TTC549 (cell line): ENCODE measurements at regions not wholly inside any gene's neighbourhood (a gene's known extent, or its start where the extent isn't known, plus 50 kb on each side); places are given as distances from the start of the nearest gene placed in this dataset.
"Not testable (repeated sequence)": the region's sequence is repeated elsewhere in the genome, so short reads cannot be mapped to it uniquely, and the experiment has no call there.

Experiments used
- FAIRE-seq: peaks from 2 replicates; lab custom pipeline; 2012; peaks lifted over from hg19 to GRCh38; lab: Jason Lieb, UNC

DNA sequence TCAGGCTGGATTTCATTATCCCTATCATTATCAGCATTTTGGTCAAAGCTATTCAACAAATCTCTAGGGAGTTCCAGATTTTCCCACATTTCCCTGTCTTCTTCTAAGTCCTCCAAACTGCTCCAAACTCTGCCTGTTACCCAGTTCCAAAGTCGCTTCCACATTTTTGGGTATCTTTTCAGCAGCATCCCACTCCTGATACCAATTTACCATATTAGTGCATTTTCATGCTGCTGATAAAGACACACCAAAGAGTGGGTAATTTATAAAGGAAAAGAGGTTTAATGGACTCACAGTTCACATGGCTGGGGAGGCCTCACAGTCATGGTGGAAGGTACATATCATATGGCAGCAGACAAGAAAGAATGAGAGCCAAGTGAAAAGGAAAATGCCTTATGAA, 132.8 kb upstream of the SLC7A11 start:
- FAIRE-seq, result no peak

GRCh38 chr4:138367942-138368341, 125.8 kb upstream of the SLC7A11 start:
- no peak for FAIRE-seq

GRCh38 chr4:138352446-138352845, 110.3 kb upstream of the SLC7A11 start:
- FAIRE-seq, result not testable (repeated sequence)

GRCh38 chr4:138348055-138348454, 105.9 kb upstream of the SLC7A11 start:
- FAIRE-seq, result no peak

- FAIRE-seq, result no peak
Observed at GRCh38 chr4:138347561-138347960, 105.4 kb upstream of the SLC7A11 start.

- no peak for FAIRE-seq
Observed at GRCh38 chr4:138344851-138345250, 102.7 kb upstream of the SLC7A11 start.

DNA sequence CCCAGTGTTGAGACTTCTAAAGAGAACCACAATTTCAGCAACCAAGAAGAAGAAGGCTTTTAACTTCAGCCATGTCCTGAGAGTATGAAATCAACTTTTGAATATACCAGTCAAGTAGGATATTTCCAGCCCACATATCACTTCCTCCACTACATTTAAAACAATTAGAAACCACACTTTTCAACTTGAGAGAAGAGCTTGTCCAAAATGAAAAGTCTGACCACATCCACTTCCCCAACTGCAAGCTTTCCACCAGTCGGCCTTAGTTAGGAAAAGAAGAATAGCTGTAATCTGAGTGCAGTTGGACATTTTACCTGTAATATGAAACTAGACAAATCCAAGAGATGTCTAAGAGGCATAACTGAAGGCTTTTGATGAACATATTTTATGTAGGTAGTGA, 101.9 kb upstream of the SLC7A11 start:
- no peak for FAIRE-seq

DNA sequence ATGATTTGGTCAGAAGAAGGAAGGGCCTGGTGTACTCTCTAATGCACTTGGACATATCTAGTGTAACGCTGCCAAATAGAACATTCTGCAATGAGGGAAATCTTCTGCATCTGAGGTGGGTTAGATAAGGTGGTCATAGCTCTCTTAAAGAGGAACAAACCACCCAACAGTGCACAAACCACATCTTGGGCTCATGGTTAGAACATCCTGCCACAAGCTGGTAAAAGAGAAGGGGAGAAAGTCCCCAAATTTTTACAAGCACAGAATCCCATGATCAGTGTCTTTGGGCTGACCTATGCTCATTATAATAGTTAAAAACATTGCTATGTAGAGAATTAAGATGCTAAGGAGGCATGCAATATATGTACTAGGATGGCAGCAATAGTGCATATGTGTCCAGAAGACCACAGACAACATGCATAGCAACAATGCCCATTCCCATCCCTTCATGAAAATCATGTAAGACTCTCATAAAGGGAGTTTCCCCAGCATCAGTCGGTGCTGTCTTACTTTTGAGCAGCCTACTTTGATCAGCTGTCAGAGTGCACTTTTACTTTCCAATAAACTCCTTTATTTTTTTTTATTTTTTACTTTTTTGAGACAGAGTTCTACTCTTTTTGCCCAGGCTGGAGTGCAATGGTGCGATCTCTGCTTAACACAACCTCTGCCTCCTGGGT, 99.7 kb upstream of the SLC7A11 start:
- FAIRE-seq, result no peak

GRCh38 chr4:138338840-138339239, 96.7 kb upstream of the SLC7A11 start:
- no peak for FAIRE-seq

- FAIRE-seq, result not testable (repeated sequence)
Observed at GRCh38 chr4:138338222-138338621, 96.1 kb upstream of the SLC7A11 start.

DNA sequence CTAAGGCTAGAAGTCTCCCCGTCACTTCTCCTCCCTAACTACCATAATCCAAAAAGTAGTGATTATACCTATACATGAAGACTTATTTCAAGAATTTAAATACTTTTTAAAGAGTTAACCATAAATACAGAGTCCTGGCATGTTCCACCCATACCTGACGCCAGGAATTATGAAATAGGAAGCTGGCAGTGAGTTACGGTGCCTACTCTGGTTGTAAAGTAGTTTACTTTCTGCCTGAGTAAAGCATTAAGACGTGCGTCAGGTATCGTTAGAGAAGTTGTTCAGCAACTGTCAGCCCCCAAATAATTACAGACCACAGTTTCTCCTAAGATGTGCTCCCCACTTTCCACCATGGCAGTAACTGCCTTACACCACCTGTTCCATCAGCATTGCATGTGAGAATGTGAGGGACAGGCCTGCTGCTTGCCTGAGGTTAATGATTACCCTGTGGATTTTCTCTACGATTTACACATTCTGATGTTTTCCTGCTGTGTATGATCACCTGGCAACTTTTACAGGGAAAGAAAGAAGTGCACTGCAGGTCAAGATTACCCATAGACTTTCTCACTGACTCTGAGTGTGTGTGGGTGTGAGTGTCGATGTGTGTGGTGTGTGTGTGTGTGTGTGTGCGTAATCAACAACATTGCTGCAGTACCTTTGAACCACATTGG, 92.3 kb upstream of the SLC7A11 start:
- no peak for FAIRE-seq

GRCh38 chr4:138332415-138332814, 90.3 kb upstream of the SLC7A11 start:
- not testable (repeated sequence) for FAIRE-seq

GRCh38 chr4:138330531-138330930, 88.4 kb upstream of the SLC7A11 start:
- no peak for FAIRE-seq

DNA sequence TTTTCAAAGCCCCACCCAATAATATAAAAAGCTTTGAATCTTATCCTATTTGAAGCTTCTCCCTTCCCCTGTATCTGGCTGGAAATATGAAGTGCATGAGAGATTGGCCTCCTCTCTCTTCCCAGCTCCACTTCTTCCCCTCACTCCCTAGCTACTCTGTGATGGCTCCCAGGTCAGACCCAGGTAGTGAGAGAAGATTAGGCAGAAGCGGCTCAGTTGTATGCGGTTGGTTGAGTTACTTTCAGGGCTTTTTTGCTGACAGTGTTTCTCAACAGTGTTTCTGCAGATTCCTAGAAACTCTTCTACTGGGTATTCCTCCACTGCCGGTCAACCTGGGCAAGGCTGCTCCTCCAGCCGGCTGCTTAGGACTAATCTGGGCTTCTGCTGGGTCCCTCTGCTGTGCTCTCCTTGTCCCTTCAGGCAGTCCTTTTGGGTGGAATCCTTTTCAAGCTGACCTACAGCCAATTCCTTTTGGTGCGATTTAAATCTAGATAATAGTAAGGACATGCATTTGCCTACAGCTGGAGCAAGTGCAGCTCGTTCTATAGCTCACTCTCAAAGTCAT, 87.4 kb upstream of the SLC7A11 start:
- FAIRE-seq, result no peak

- FAIRE-seq, result no peak
Observed at GRCh38 chr4:138327338-138327737, 85.2 kb upstream of the SLC7A11 start.

DNA sequence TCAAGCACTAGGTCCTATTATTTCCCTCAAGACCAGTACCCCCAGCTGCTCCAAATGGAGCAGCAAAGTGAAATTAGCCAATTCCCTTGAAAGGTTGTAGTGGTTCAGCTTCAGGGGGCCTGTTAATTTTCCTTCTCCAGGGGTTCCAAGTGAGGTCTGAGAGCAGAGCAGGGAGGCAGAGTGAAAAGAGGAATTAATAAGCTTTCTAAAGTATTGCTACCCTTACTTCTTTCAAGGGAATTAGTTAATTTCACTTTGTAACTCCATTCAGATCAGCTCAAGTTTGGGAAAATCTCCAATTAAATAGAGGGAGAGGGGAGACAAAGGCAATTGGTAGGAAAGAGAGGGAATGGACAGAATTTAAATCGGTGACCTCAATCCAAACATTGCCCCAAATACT, 78.7 kb upstream of the SLC7A11 start:
- no peak for FAIRE-seq

- FAIRE-seq, result no peak
Observed at GRCh38 chr4:138320030-138320429, 77.9 kb upstream of the SLC7A11 start.

GRCh38 chr4:138317175-138317748, 75.1 kb upstream of the SLC7A11 start:
- no peak for FAIRE-seq

GRCh38 chr4:138312536-138312911, 70.4 kb upstream of the SLC7A11 start:
- FAIRE-seq, result no peak

DNA sequence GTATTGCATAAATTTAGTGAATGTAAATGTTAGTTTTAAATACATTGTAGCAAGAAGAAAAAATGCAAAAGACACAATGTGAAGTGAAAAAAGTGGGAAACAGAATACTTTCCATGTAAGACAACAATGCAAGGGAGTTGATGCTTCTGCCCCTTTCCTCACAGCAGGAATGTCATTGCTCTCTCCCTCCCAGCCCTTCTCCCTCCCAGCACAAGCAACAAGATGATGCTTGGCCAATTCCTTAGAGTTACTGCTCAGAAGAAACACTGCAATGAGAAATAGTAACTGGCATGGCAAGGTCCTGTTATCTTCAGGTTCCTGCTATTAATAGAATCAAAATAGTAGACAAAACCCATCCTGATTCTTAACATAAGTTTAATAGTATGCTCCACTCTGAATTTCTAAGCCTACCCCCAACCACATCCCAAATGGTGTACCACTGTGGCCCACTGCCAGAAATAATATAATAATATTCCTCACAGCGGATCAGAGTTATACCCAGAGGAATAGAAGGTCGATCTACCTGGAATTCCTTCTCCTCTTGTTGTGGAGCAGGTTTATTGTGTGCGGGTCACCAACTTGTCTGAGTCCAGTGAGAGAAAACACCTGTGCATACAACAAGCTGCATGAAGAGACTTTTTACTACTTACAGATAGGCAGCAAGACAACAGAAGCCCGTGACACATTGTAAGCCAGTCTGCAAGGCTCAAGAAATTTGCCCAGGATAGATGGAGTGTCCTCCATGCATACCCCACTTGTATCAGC, 69.8 kb upstream of the SLC7A11 start:
- no peak for FAIRE-seq

GRCh38 chr4:138310991-138311390, 68.8 kb upstream of the SLC7A11 start:
- no peak for FAIRE-seq

DNA sequence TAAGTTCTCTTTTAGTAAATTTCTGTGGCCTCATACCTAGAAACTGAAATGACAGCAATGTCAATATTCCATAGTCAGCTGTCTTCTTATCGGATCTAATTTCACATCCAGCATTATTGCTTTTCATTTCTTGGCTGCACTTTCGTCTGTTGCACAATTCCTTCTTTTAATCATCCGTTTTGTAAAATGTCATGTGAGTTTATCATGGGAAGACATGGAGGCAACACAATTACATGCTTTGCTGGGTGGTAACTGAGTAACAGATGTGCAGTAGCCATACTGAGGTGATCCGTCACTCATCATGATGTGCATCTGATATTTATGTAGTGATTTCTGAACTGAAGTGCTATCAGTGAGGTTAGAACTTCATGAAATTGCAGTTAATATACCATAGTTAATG, 68.3 kb upstream of the SLC7A11 start:
- FAIRE-seq, result no peak

GRCh38 chr4:138308356-138308755, 66.2 kb upstream of the SLC7A11 start:
- no peak for FAIRE-seq
